Osteocyte (in vitro differentiated cells): ENCODE measurements at regions not wholly inside any gene's neighbourhood (a gene's known extent, or its start where the extent isn't known, plus 50 kb on each side); places are given as distances from the start of the nearest gene placed in this dataset.

Experiments
- DNase-seq: peaks from one replicate; pipeline ENCODE4 v3.0.0; 2021; ENCODE audit warnings: mixed read lengths; ENCODE audit not compliant: unreplicated experiment; ENCODE audit errors: extremely low spot score
- H3K27ac Mint-ChIP-seq: one replicate; pipeline ENCODE4 v1.8.0; 2021; ENCODE audit warnings: mild to moderate bottlenecking, mixed read lengths; ENCODE audit not compliant: unreplicated experiment
- H3K27me3 Mint-ChIP-seq: one replicate; pipeline ENCODE4 v1.8.0; 2021; ENCODE audit warnings: mixed read lengths; ENCODE audit not compliant: unreplicated experiment
- H3K36me3 Mint-ChIP-seq: one replicate; pipeline ENCODE4 v1.8.0; 2021; ENCODE audit warnings: mixed read lengths; ENCODE audit not compliant: unreplicated experiment
- H3K4me1 Mint-ChIP-seq: one replicate; pipeline ENCODE4 v1.8.0; 2021; ENCODE audit warnings: mixed read lengths; ENCODE audit not compliant: unreplicated experiment
- H3K4me3 Mint-ChIP-seq: one replicate; pipeline ENCODE4 v1.8.0; 2021; ENCODE audit warnings: mild to moderate bottlenecking, moderate library complexity, mixed read lengths; ENCODE audit not compliant: unreplicated experiment
- H3K9me3 Mint-ChIP-seq: one replicate; pipeline ENCODE4 v1.8.0; 2021; ENCODE audit warnings: mixed read lengths; ENCODE audit not compliant: unreplicated experiment
- CTCF ChIP-seq: fragments of 200-600 bp; sonication (generic); IDR thresholded peaks from 2 replicates; pipeline ENCODE4 v1.5.0; 2021; ENCODE audit warnings: antibody characterized with exemption, mild to moderate bottlenecking, moderate library complexity

GRCh38 chr15:93238641-93239040, 149.6 kb upstream of the RGMA start:
- peaks cover 7% of the 10 kb centered on the region for H3K9me3 Mint-ChIP-seq
- no peaks in the 10 kb centered on the region for H3K4me1 Mint-ChIP-seq
- no peak overlapping the region for H3K27ac Mint-ChIP-seq
- H3K27me3 Mint-ChIP-seq: no peaks in the 10 kb centered on the region
- no peaks in the 10 kb centered on the region for H3K36me3 Mint-ChIP-seq
- H3K4me3 Mint-ChIP-seq: no peak overlapping the region
- DNase-seq: peak; percentile 68
- TF ChIP-seq CTCF: no peak

GRCh38 chr15:93235926-93236780, 147.1 kb upstream of the RGMA start:
- Mint-ChIP-seq H3K9me3 (peaks cover 7% of the 10 kb centered on the region), H3K27ac (no peak overlapping the region), H3K27me3 (no peaks in the 10 kb centered on the region), H3K4me3 (no peak overlapping the region), H3K4me1 (no peaks in the 10 kb centered on the region), H3K36me3 (no peaks in the 10 kb centered on the region)
- TF ChIP-seq CTCF: no peak
- peak; percentile 46 for DNase-seq

- peak; percentile 32 for DNase-seq
- no peak for TF ChIP-seq CTCF
- Mint-ChIP-seq H3K4me1 (no peaks in the 10 kb centered on the region), H3K4me3 (no peak overlapping the region), H3K27me3 (no peaks in the 10 kb centered on the region), H3K36me3 (no peaks in the 10 kb centered on the region), H3K27ac (no peak overlapping the region), H3K9me3 (peaks cover 11% of the 10 kb centered on the region)
Observed at GRCh38 chr15:93235269-93235668, 146.3 kb upstream of the RGMA start.

DNA sequence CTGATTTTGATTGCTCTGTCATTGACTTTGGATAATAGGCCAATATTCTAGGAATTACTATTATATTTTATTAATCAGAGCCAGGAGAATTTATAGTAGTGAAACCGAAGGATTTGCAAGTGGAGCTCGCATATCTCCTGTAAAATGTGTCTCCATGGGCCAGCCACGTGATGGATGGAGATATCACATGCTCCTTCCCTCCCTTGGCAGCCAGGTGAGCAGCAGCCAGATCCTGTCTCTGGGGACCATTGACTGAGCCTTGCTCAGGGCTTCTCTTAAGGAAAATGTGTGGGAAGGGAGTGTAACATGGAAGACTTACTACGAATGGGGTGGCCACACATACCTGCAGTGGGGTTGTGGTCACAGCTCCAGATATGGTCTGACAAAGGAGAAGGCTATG, 144.7 kb upstream of the RGMA start:
- H3K4me3 Mint-ChIP-seq: no peak overlapping the region
- no peaks in the 10 kb centered on the region for H3K36me3 Mint-ChIP-seq
- no peak overlapping the region for H3K27ac Mint-ChIP-seq
- no peak for TF ChIP-seq CTCF
- DNase-seq: peak; percentile 56
- H3K27me3 Mint-ChIP-seq: no peaks in the 10 kb centered on the region
- H3K9me3 Mint-ChIP-seq: peaks cover 12% of the 10 kb centered on the region
- H3K4me1 Mint-ChIP-seq: no peaks in the 10 kb centered on the region

- DNase-seq: no peak
- no peak overlapping the region for H3K4me3 Mint-ChIP-seq
Observed at GRCh38 chr15:93232845-93233244, 143.8 kb upstream of the RGMA start.

More at GRCh38 chr15:93232845-93233244, 143.8 kb upstream of the RGMA start:
- Mint-ChIP-seq H3K27me3 (no peaks in the 10 kb centered on the region), H3K9me3 (peaks cover 6% of the 10 kb centered on the region), H3K27ac (no peak overlapping the region), H3K36me3 (no peaks in the 10 kb centered on the region), H3K4me1 (no peaks in the 10 kb centered on the region)
- no peak for TF ChIP-seq CTCF
